GM12892 (cell line): ENCODE measurements at regions not wholly inside any gene's neighbourhood (a gene's known extent, or its start where the extent isn't known, plus 50 kb on each side); places are given as distances from the start of the nearest gene placed in this dataset.

Source experiments
- POLR2A ChIP-seq: IDR thresholded peaks from 2 replicates; pipeline ENCODE4 v1.6.1; 2011; ENCODE audit warnings: low read depth, low read length, control low read depth
- POLR2AphosphoS5 ChIP-seq: IDR thresholded peaks from 2 replicates; pipeline ENCODE4 v1.6.1; 2011; ENCODE audit warnings: low read depth, low read length, control low read depth

GRCh38 chr9:26321935-26322334 is 570.7 kb downstream of the CAAP1 start:
- TF ChIP-seq POLR2A (no peak), POLR2AphosphoS5 (no peak)
